KMS-11 (cell line): ENCODE measurements at regions not wholly inside any gene's neighbourhood (a gene's known extent, or its start where the extent isn't known, plus 50 kb on each side); places are given as distances from the start of the nearest gene placed in this dataset.

Experiments used
- H2AFZ ChIP-seq: fragments of 200-600 bp; sonication (generic); 2 replicates; pipeline ENCODE4 v1.6.1; 2016; ENCODE audit warnings: antibody characterized with exemption, mixed run types, low read depth
- H3K27ac ChIP-seq: fragments of 200-600 bp; sonication (generic); 2 replicates; pipeline ENCODE4 v1.6.1; 2016; ENCODE audit warnings: mild to moderate bottlenecking, mixed run types
- H3K27me3 ChIP-seq: fragments of 200-600 bp; sonication (generic); 2 replicates; pipeline ENCODE4 v1.6.1; 2017; ENCODE audit warnings: mild to moderate bottlenecking, low read depth, mixed run types, moderate library complexity; ENCODE audit not compliant: insufficient read depth
- H3K36me3 ChIP-seq: fragments of 200-600 bp; sonication (generic); 2 replicates; pipeline ENCODE4 v1.6.1; 2017; ENCODE audit warnings: mild to moderate bottlenecking, mixed run types; ENCODE audit not compliant: insufficient read depth
- H3K4me1 ChIP-seq: fragments of 200-600 bp; sonication (generic); 2 replicates; pipeline ENCODE4 v1.6.1; 2016; ENCODE audit warnings: mild to moderate bottlenecking, low read depth, mixed run types; ENCODE audit not compliant: poor library complexity, severe bottlenecking
- H3K4me2 ChIP-seq: fragments of 200-600 bp; sonication (generic); 2 replicates; pipeline ENCODE4 v1.7.0; 2016; ENCODE audit warnings: mild to moderate bottlenecking, mixed run types
- H3K4me3 ChIP-seq: fragments of 200-600 bp; sonication (generic); IDR thresholded peaks from 2 replicates; pipeline ENCODE4 v1.6.1; 2017; ENCODE audit warnings: low read depth, low read length, mixed read lengths; ENCODE audit not compliant: insufficient read depth
- H3K79me2 ChIP-seq: fragments of 200-600 bp; sonication (generic); 2 replicates; pipeline ENCODE4 v1.6.1; 2016; ENCODE audit warnings: low read depth, mixed run types; ENCODE audit not compliant: insufficient read depth
- H3K9ac ChIP-seq: fragments of 200-600 bp; sonication (generic); 2 replicates; pipeline ENCODE4 v1.6.1; 2016; ENCODE audit warnings: mild to moderate bottlenecking, mixed run types
- H4K20me1 ChIP-seq: fragments of 200-600 bp; sonication (generic); 2 replicates; pipeline ENCODE4 v1.6.1; 2016; ENCODE audit warnings: mild to moderate bottlenecking, mixed run types; ENCODE audit not compliant: insufficient read depth
- CTCF ChIP-seq: fragments of 200-600 bp; sonication (generic); conservative IDR thresholded peaks from 2 replicates; pipeline ENCODE4 v1.6.1; 2017; ENCODE audit warnings: low read depth, mild to moderate bottlenecking, antibody characterized with exemption, low read length, moderate library complexity, mixed read lengths

GRCh38 chr4:138299881-138300280 is 57.7 kb upstream of the SLC7A11 start:
- Histone ChIP-seq H4K20me1 (no peaks in the 10 kb centered on the region), H3K4me1 (no peaks in the 10 kb centered on the region), H3K4me2 (no peak overlapping the region), H3K27ac (no peak overlapping the region), H3K79me2 (no peaks in the 10 kb centered on the region), H3K9ac (no peak overlapping the region), H3K36me3 (no peaks in the 10 kb centered on the region), H3K27me3 (no peaks in the 10 kb centered on the region), H2AFZ (no peak overlapping the region), H3K4me3 (no peak overlapping the region)
- TF ChIP-seq CTCF, result no peak

GRCh38 chr4:138298866-138299265 is 56.7 kb upstream of the SLC7A11 start:
- Histone ChIP-seq H3K27me3 (no peaks in the 10 kb centered on the region), H4K20me1 (no peaks in the 10 kb centered on the region), H3K9ac (no peak overlapping the region), H3K79me2 (no peaks in the 10 kb centered on the region), H3K4me3 (no peak overlapping the region), H2AFZ (no peak overlapping the region), H3K4me2 (no peak overlapping the region), H3K4me1 (no peaks in the 10 kb centered on the region), H3K27ac (no peak overlapping the region), H3K36me3 (no peaks in the 10 kb centered on the region)
- TF ChIP-seq CTCF, result no peak

- no peak overlapping the region for H2AFZ ChIP-seq
- H3K79me2 ChIP-seq, result no peaks in the 10 kb centered on the region
- H3K36me3 ChIP-seq, result no peaks in the 10 kb centered on the region
- no peak overlapping the region for H3K4me3 ChIP-seq
- no peak overlapping the region for H3K9ac ChIP-seq
- H3K4me1 ChIP-seq, result no peaks in the 10 kb centered on the region
- no peak for TF ChIP-seq CTCF
- H3K4me2 ChIP-seq, result no peak overlapping the region
- no peaks in the 10 kb centered on the region for H3K27me3 ChIP-seq
- no peaks in the 10 kb centered on the region for H4K20me1 ChIP-seq
- H3K27ac ChIP-seq, result no peak overlapping the region
Measured at GRCh38 chr4:138298431-138298830, 56.3 kb upstream of the SLC7A11 start.

GRCh38 chr4:138297743-138298405 is 55.7 kb upstream of the SLC7A11 start:
- Histone ChIP-seq H3K9ac (no peak overlapping the region), H3K4me2 (no peak overlapping the region), H4K20me1 (no peaks in the 10 kb centered on the region), H3K27ac (no peak overlapping the region), H3K36me3 (no peaks in the 10 kb centered on the region), H2AFZ (no peak overlapping the region), H3K4me3 (no peak overlapping the region), H3K79me2 (no peaks in the 10 kb centered on the region), H3K4me1 (no peaks in the 10 kb centered on the region), H3K27me3 (no peaks in the 10 kb centered on the region)
- TF ChIP-seq CTCF, result no peak
